ENCODE measurements at regions not wholly inside any gene's neighbourhood (a gene's known extent, or its start where the extent isn't known, plus 50 kb on each side); places are given as distances from the start of the nearest gene placed in this dataset.

GRCh38 chr1:4511374-4511773 lies 143.0 kb upstream of the AJAP1 start:
- H3K4me3 ChIP-seq (ENCODE audit: low read depth, low read length), result no peak overlapping the region
- H3K9me3 ChIP-seq (ENCODE audit: control insufficient read depth, low read length), result no peaks in the 10 kb centered on the region
- no peaks in the 10 kb centered on the region for H3K79me2 ChIP-seq
- TF ChIP-seq CTCF (IDR thresholded peaks at IDR 0.05), result no peak
- no peak overlapping the region for H2AFZ ChIP-seq
- no peaks in the 10 kb centered on the region for H3K36me3 ChIP-seq (ENCODE audit: control insufficient read depth, insufficient read depth, low read length)
- no peak overlapping the region for H3K27ac ChIP-seq
- no peak overlapping the region for H3K9ac ChIP-seq
- H3K27me3 ChIP-seq (ENCODE audit: control insufficient read depth, insufficient read depth, low read length), result no peaks in the 10 kb centered on the region
- no peaks in the 10 kb centered on the region for H3K4me1 ChIP-seq
- H3K4me2 ChIP-seq (ENCODE audit: low read length), result no peak overlapping the region

- Histone ChIP-seq H3K27me3 (ENCODE audit: control insufficient read depth, insufficient read depth, low read length) (no peaks in the 10 kb centered on the region), H3K79me2 (no peaks in the 10 kb centered on the region), H3K4me1 (no peaks in the 10 kb centered on the region), H3K36me3 (ENCODE audit: control insufficient read depth, insufficient read depth, low read length) (no peaks in the 10 kb centered on the region), H3K27ac (peak overlapping the region; percentile 36), H3K9ac (no peak overlapping the region), H3K4me3 (ENCODE audit: low read depth, low read length) (no peak overlapping the region), H3K9me3 (ENCODE audit: control insufficient read depth, low read length) (no peaks in the 10 kb centered on the region), H3K4me2 (ENCODE audit: low read length) (no peak overlapping the region), H2AFZ (no peak overlapping the region)
- TF ChIP-seq CTCF (IDR thresholded peaks at IDR 0.05), result no peak
These were observed 141.8 kb upstream of the AJAP1 start for GRCh38 chr1:4512636-4513035.

GRCh38 chr1:4513685-4514084 lies 140.7 kb upstream of the AJAP1 start:
- H2AFZ ChIP-seq, result no peak overlapping the region
- no peaks in the 10 kb centered on the region for H3K27me3 ChIP-seq (ENCODE audit: control insufficient read depth, insufficient read depth, low read length)
- H3K9me3 ChIP-seq (ENCODE audit: control insufficient read depth, low read length), result no peaks in the 10 kb centered on the region
- H3K79me2 ChIP-seq, result no peaks in the 10 kb centered on the region
- no peak overlapping the region for H3K27ac ChIP-seq
- no peaks in the 10 kb centered on the region for H3K36me3 ChIP-seq (ENCODE audit: control insufficient read depth, insufficient read depth, low read length)
- no peak overlapping the region for H3K4me3 ChIP-seq (ENCODE audit: low read depth, low read length)
- no peak overlapping the region for H3K9ac ChIP-seq
- H3K4me1 ChIP-seq, result no peaks in the 10 kb centered on the region
- H3K4me2 ChIP-seq (ENCODE audit: low read length), result no peak overlapping the region
- no peak for TF ChIP-seq CTCF (IDR thresholded peaks at IDR 0.05)

GRCh38 chr1:4515727-4516289 lies 138.6 kb upstream of the AJAP1 start:
- no peaks in the 10 kb centered on the region for H3K9me3 ChIP-seq (ENCODE audit: control insufficient read depth, low read length)
- H2AFZ ChIP-seq, result no peak overlapping the region
- no peak for TF ChIP-seq CTCF (IDR thresholded peaks at IDR 0.05)
- no peaks in the 10 kb centered on the region for H3K4me1 ChIP-seq
- no peak overlapping the region for H3K9ac ChIP-seq
- H3K27me3 ChIP-seq (ENCODE audit: control insufficient read depth, insufficient read depth, low read length), result no peaks in the 10 kb centered on the region
- H3K36me3 ChIP-seq (ENCODE audit: control insufficient read depth, insufficient read depth, low read length), result no peaks in the 10 kb centered on the region
- no peaks in the 10 kb centered on the region for H3K79me2 ChIP-seq
- no peak overlapping the region for H3K27ac ChIP-seq
- no peak overlapping the region for H3K4me2 ChIP-seq (ENCODE audit: low read length)
- H3K4me3 ChIP-seq (ENCODE audit: low read depth, low read length), result no peak overlapping the region

- H3K27me3 ChIP-seq (ENCODE audit: control insufficient read depth, insufficient read depth, low read length), result no peaks in the 10 kb centered on the region
- H3K27ac ChIP-seq, result no peak overlapping the region
- no peak overlapping the region for H3K4me3 ChIP-seq (ENCODE audit: low read depth, low read length)
- no peaks in the 10 kb centered on the region for H3K79me2 ChIP-seq
- no peaks in the 10 kb centered on the region for H3K4me1 ChIP-seq
- H3K9ac ChIP-seq, result no peak overlapping the region
- no peak for TF ChIP-seq CTCF (IDR thresholded peaks at IDR 0.05)
- no peak overlapping the region for H2AFZ ChIP-seq
- no peaks in the 10 kb centered on the region for H3K36me3 ChIP-seq (ENCODE audit: control insufficient read depth, insufficient read depth, low read length)
- no peaks in the 10 kb centered on the region for H3K9me3 ChIP-seq (ENCODE audit: control insufficient read depth, low read length)
- no peak overlapping the region for H3K4me2 ChIP-seq (ENCODE audit: low read length)
These were observed 137.8 kb upstream of the AJAP1 start for GRCh38 chr1:4516596-4516995.

All from parathyroid adenoma (tissue), 2 donors.